GM21825 (cell line): ENCODE measurements at regions not wholly inside any gene's neighbourhood (a gene's known extent, or its start where the extent isn't known, plus 50 kb on each side); places are given as distances from the start of the nearest gene placed in this dataset.
"Not testable (repeated sequence)": the region's sequence is repeated elsewhere in the genome, so short reads cannot be mapped to it uniquely, and the experiment has no call there.

Experiments
- ATAC-seq: cut with Tn5 transposase; IDR thresholded peaks from one replicate; pipeline ENCODE4 v1.9.1; 2021; ENCODE audit warnings: mild to moderate bottlenecking, moderate library complexity; ENCODE audit not compliant: unreplicated experiment

DNA sequence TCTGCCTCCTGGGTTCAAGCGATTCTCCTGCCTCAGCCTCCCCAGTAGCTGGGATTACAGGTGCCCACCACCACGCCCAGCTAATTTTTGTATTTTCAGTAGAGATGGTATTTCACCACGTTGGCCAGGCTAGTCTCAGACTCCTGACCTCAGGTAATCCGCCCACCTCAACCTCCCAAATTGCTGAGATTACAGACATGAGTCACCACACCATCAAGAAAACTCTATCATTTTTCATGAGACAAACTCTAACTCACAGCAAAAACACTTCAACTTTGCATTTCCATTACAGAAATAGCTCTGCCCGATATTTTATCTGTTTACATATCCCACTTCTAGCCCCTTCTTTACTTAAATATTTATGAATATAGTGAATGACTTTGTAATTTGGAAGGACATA, 561.1 kb downstream of the TMX3 start:
- ATAC-seq: not testable (repeated sequence)

DNA sequence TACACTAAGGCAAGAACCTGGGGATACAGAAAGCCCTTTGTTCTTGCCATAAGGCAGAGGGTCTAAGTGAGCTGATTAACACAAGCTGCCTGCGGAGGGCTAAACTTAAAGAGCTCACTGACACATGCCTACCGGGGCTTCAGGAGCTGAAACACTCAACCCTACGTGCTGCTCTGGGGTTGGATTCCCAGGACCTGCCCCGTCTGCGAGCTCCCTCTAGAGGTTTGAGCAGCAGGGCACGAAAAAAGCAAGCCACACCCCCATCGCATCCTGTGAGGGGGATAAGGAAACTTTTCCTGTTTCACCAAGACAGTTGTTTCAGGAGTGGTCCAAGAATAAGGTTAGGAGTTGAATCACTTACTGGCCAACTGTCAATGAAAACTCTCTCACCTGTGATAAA, 562.1 kb downstream of the TMX3 start:
- ATAC-seq: no peak

DNA sequence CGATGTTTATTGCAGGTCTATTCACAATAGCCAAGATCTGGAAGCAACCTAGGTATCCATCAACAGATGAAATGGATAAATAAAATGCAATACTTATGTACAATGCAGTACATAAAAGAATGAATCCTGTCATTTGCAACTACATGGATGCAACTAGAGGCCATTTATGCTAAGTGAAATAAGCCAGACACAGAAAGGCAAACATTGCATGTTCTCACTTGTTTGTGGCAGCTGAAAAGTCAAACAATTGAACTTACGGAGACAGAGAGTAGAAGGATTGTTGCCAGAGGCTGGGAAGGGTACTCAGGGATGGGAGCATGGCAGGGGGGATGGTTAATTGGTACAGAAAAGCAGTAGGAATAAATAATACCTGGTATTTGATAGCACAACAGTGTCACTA, 563.9 kb downstream of the TMX3 start:
- no peak for ATAC-seq

DNA sequence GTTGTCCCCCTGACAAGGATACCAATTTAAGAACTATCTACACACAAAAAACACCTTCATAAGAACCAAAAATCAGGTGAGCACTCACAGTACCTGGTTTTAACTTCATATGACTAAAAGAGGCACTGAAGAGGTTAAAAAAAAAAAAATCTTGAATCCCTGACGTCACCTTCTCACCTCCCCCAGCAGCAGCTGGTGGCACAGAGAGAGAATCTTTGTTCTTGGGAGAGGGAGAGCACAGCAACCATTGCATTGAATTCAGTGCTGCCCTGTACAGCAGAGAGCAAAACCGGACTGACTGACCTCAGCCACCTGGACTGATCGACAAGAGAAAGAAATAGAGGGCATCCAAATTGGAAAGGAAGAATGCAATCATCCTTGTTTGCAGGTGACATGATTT, 566.0 kb downstream of the TMX3 start:
- no peak for ATAC-seq

DNA sequence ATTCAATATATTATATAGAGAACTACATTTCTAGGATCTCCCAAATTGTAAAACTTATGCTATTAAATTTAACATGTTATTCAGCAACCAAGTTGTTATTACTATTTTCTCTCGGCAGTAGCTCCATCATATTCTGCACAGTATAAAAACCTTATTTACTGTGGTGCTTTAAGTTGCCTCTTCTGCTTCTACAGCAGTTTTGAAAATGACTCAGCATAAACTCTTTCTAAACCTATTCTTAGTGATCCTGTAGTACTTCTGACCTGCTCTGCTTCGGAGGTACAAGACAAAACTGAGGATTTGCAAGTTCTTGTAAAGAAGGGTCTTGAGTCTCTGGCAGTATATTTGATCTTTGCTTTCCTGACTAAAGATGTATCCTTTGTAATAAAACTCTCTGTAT, 567.2 kb downstream of the TMX3 start:
- no peak for ATAC-seq

DNA sequence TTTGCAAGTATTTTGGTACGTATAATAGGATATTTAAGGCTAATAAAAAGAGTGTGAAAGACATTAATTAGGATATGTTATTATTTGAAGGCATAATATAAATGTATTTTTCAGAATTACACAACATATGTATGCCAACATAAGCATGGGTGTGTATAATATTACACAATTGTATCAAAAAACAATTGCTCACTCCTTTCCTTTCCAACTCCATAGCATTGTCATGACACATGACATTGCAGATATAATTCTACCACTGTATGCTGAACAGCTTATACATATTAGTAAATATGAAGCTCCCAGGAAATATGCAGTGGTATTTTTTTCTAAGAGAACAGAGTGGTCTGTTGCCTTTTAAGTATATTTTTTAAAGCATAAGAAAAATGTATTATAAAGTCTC, 593.1 kb downstream of the TMX3 start:
- ATAC-seq: no peak

DNA sequence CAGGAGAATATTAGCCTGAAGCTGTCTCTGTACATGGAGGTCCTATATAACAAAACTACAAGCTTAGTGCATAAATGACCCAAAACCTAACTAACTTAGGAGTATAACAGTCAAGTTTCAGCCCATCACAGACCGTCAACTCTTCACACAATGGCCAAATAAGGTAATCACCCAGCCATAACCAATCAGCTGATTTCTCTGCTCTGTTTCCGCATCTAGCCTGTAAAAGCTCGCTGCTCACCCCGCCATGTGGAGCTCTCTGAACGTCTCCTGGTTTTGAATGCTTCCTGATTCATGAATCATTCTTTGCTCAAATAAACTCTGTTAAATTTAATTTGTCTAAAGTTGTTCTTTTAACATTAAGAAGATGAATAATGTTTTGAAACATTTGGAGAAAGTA, 593.6 kb downstream of the TMX3 start:
- ATAC-seq: no peak

DNA sequence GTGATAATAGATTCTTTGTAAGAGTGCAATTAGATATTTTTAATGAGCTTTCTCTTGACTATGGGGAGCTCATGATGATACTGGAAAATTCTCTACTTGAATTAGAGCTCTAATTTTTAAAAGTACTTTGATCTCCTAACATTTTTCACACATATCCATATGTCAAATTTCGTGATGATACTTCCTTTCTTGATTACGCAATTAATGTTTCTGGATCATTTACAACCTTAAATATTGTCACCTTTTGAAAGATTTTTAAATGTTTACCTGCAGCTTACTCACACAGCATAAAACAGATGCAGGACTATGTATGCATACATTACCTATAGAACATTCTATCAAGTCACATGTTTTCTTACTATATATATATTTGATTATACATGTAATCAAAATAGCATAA, 598.5 kb upstream of the DSEL start:
- ATAC-seq: no peak

DNA sequence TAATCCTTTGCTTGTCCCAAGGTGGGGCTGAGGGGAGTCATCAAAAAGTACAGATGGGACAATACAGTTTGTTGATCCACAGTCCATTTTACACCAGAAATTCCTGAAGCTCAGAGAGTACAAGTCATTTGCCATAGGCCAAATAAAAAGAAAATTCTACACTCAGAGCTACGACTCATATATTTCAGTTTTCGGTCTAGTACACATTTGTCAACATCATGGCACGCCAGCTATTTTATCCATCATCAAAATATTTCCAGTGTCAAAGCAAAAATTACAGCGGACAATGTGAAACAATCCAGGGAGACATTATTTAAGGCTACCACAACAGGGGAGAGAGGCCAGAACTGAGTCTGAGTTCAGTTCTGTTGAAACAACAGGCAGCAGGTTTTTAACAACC, 587.5 kb upstream of the DSEL start:
- no peak for ATAC-seq

DNA sequence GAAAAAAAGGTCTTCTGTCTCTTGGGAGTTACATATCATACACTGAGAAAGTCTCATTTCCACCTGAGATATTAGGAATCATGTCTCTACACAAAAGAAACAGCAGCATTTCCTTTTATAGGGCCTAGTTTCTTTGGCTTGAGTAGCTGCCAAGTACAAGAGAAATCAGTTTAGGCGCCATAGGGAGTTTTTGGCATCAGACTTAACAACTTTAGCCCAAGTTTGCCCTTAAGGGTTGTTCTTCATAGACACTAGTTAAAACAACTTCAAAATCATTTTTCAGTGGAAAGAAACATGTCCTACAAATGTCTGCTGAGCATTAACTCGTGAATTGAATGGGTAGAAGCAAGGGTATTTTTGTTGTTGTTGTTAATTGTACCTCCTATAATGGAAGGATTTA, 587.0 kb upstream of the DSEL start:
- no peak for ATAC-seq

DNA sequence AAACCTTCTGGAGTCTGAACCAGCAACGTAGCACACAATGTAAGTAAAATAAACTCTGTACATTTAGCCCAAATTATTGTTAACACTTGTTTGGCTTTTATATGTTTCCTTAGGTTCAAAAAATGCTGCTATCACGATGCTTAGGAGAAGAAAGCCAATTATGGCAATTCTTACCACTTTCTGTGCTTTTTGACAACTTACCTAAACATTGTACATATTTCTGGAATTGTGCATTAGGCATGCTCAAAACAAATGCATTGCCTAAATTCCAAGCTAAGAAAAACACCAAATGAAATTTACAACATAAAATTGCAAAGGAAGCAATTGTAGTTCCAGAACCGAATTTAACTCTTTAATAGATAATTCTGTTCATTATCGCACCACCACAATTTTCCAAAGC, 585.6 kb upstream of the DSEL start:
- ATAC-seq: no peak

DNA sequence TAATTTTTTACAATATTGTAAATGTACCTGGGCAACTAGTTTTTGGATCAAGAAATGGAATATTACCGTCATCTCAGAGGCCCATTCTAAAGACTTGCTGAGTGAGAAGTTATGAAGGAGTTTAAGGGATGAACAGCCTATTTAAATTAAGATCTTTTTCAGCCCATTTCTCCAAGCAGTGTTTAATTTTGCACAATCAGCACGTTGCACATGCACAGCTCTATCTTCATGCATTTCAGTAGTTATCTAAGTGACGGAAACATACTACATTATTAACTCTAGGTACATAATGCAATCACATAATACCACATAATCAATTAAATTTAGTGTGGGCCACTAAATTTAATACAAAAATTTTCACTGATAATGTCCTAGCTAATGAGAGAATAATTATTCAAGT, 582.1 kb upstream of the DSEL start:
- ATAC-seq: no peak

DNA sequence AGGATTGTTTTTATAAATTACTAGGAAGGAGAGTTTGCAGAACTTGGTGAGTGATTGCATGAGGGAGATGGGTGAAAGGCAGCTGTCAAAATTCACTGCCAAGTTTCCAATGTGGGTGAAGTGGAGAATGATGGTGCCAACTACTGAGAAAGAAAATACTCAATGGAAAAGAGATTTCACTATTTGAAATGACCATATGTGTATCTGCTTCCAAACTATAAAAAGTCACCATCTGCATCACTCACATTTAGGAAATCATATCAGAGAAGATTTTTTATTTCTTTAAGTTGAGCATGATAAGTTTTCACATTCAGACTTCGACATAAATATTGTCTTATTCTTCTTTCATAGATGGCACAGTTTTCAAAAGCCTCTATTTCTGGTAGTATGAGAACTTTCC, 570.0 kb upstream of the DSEL start:
- no peak for ATAC-seq

DNA sequence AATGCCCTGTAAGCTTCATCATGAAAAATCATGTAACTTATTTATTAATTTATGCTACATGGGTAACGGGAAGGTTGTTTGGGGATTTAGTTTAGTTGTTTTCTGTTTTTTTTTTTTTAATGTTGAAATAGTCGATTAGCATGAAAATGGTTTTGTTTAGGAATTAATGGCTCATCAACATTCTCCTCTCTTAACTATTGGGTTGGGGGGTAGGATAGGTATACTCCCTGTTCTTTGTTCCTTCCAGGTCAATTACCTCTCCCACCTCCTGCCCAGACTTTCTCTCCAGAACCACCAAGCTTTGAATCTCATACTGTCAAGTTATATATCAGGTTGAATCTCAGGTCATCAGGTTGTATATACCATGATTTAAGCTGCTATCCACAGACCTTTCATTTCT, 568.7 kb upstream of the DSEL start:
- ATAC-seq: no peak

DNA sequence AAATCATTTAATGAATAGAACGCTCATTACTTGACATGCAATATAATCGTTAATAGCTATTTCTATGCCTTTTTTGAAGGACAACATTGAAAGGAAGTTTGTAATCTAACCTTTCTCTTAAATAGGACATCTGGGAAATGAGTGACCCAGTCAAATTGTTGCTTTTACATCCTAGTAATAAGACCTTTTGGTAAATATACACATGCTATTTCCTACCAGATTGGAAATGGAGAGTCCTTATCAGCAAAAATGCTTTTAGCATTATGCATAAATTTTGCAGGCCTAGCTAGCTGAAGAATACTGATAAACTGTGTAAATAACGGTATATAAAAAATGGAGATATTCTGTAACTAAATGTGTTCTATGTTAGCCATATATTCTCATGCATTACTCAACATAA, 567.3 kb upstream of the DSEL start:
- ATAC-seq: no peak

DNA sequence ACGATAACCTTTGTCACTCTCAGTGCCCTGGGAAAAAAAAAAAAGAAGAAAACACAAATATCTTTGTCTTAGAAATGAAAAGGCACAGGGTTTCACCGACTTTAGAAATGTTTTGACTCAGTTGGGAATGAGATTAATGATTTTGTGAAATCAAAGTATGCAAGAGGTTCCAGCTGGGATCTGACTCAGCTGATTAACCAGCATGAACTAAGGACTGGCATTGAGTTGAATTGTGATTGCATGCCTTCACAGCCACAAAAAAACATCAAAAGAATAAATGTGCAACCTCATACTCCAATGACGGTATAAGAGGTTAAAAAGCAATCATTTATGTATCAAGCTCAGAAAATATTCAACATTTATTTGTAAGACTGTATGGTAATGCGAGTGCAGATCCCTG, 566.6 kb upstream of the DSEL start:
- no peak for ATAC-seq

DNA sequence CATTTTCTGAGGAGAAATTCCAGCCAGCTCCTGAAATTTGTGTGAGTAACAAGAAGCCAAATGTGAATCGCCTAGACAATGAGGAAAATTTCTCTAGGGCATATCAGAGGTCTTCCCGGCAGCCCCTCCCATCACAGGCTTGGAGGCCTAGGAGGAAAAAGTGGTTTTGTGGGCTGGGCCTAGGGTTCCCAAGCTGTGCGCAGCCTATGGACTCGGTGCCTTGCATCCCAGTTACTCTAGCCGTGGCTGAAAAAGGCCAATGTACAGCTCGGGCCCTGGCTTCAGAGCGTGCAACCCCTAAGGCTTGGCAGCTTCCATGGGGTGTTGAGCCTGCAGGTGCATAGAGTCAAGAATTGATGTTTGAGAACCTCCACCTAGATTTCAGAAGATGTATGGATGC, 556.2 kb upstream of the DSEL start:
- no peak for ATAC-seq

DNA sequence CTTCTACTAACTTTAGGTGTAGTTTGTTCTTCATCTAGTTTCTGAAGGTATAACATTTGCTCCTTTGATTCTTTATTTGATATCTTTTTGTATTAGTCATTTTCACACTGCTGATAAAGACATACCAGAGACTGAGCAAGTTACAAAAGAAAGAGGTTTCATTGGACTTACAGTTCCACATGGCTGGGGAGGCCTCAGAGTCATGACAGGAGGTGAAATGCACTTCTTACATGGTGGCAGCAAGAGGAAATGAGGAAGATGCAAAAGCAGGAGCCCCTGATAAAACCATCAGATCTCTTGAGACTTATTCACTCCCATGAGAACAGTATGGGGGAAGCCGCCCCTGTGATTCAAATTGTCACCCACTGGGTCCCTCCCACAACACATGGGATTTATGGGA, 544.4 kb upstream of the DSEL start:
- ATAC-seq: no peak

DNA sequence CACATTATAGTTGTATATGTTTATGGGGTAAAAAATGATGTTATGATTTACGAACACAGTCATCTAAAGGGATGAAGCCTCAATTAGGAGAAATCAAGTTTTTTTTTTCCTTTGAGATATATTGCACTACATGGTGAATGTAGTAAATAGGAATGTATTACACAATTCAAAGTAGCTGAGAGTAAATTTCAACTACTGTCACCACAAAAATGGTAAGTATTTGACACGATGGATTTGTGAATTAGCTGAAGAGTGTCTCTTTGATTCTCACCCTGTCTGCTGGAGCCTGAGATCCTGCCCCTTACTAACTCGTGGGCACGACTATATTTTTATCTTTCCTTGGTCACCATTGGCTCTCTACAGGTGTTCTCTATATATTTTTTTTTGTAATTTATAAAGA, 540.4 kb upstream of the DSEL start:
- no peak for ATAC-seq

DNA sequence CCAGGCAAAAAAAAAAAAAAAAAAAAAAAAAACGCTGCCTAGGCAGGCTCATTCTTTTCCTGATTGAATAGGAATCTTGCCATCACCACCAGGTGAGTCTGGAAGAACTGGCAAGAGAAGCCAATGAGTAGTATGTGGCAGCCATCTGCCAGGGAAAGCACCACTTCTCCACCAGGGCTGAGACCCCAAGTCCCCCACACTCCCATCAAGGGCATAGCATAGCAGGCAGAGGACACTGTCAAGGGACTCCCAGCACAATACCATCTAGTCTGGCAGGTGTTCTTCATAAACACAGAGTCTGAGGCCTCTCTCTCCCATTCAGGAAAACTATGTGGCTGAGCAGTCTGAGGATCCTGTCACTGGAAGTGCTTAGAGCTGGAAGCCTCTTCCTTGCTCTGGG, 538.1 kb upstream of the DSEL start:
- ATAC-seq: no peak

DNA sequence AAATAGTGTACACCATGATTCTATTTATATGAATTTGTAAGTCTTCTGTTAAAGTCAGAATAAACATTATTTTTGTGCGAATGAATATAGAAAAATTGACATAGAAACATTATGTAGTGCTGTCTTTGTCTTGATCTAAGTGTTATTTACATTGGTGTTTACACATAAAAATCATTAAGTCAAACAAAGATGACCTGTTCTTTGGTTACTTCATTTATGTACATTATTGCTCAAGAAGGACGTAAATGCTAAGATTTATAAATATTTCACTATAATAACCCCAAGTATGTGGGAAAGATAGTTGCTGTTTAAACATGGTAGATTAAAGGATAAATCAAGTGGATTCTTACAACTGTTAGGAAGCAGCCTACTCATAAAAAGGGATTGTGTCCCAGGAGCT, 536.8 kb upstream of the DSEL start:
- ATAC-seq: no peak

DNA sequence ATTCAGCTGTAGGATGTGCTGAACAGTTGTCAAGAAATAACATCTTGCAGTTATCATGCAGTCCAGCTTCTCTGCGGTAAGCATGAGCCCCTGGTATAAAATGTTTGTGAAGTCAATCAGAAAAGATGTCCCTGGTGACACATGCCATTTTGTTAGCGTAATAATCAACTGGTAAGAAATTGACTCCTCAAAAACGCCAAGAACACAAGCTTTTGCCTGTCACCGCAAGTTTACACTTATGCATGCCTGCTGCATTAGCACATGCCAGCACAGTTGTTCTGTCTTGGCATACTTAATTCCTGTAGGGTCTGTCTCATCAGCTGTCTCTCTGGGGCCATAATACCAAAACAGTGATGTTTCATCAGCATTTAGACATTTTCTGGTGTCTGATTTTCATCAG, 524.8 kb upstream of the DSEL start:
- no peak for ATAC-seq

DNA sequence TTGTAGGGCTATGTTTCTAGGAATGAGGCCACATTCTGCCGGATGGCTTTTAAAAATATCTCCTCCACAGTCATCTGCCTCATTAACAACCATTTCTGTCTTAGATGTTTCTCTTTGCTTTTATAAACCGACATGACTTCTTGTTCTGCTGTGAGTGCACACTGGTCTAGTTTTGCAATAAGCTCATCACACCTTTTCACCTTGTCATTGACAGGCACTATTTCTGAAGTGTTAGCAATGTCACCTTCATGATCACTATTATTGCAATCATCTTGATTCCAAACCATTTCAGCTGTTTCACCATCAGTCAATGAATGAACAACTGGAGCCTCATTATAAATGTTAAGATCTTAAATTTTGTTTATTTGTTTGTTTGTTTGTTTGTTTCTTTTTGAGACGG, 523.7 kb upstream of the DSEL start:
- ATAC-seq: no peak
